Stimulated activated CD4-positive, alpha-beta T cell treated with anti-CD3 and anti-CD28 coated beads, Interleukin-15, amount 100 ng/mL, for 48 hours (primary cell): ENCODE measurements at regions not wholly inside any gene's neighbourhood (a gene's known extent, or its start where the extent isn't known, plus 50 kb on each side); places are given as distances from the start of the nearest gene placed in this dataset.

Experiments used
- DNase-seq, 2 donors: peaks; one replicate each; pipeline ENCODE4 v3.0.0-alpha.2; 2020; ENCODE audit warnings: low read depth in 2 of 2

DNA sequence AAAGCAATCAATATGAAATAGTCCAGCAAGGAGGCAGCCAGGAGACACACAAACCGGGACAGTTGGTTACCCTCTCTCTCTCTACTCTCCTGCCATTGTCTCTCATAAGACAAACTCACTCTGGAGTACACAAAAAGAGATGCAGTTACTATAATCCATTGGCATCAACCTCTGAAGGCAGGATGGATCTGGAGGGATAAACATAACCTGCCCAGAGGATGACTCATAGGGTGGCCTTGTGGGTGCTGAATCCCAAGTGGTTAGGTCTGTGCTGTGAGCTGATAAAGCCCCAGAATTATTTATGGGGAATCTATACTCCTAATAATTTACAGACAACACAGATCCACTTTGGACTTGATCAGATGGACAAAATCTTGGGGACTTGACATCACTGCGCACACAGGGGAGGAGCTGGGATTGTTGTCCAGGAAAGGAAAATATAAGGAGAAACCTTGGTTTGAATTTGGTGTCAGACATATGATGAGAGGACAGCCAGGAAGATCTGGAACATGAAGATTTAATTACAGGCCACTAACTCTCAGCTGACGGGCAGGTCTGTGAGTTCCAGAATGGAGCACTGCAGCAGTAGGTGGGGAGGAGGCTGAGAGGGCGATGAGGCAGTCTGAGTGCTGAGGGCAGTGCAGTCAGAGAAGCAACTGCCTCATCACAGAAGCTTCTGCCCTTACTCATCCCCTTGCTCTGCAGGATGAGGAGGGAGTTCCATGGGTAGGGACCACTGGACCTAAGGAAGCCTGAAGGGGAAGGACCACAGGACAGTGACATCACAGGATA, 113.9 kb upstream of the PRSS58 start:
- DNase-seq: no peak

DNA sequence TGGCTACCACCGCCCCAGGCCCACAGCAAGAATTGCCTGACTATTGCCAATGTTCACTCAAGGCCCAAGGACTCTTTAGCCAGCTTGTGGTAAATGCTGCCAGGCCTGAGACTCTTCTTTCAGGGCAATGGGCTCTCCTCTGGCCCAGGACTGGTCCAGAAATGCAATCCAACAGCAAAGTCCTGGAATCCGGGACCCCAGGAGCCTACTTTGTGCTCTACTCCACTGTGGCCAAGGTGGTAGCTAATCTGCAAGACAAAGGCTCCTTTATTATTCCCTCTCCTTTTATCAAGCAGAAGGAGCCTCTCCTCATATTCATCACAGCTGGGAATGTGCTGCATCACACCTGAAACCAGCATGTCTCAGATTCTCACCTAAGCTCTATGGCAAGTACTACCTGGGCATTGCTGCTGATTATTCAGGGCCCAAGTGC, 107.6 kb upstream of the PRSS58 start:
- no peak for DNase-seq

DNA sequence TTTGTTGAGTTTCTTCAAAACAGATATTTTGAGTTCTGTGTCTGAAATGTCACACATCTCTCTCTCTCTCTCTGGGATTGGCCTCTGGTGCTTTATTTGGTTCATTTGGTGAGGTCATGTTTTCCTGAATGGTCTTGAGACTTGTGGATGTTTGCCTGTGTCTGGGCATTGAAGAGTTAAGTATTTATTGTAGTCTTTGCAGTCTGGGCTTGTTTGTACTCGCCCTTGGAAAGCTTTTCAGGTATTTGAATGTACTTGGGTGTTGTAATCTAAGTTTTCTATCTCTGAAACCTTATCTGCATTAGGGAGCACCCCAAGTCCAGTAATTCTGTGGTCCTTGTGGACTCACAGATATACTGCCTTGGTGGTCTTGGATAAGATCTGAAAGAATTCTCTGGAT, 106.7 kb upstream of the PRSS58 start:
- no peak for DNase-seq

DNA sequence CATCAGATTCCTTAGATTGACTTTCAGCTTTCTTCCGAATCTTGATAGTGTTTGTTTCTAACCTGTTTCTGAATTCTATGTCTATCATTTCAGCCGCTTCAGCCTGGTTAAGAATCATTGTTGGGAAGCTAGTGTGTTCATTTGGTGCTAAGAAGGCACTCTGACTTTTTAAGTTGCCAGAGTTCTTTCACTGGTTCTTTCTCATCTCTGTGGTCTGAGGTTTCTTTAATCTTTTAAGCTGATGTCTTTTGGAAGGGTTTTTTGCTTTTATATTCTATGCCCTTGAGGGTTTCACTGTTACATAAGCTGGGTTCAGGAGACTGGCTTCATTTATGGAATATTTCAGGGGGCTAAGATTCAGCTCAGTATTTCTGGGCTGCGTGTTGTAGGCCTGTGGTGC, 104.5 kb upstream of the PRSS58 start:
- no peak for DNase-seq

DNA sequence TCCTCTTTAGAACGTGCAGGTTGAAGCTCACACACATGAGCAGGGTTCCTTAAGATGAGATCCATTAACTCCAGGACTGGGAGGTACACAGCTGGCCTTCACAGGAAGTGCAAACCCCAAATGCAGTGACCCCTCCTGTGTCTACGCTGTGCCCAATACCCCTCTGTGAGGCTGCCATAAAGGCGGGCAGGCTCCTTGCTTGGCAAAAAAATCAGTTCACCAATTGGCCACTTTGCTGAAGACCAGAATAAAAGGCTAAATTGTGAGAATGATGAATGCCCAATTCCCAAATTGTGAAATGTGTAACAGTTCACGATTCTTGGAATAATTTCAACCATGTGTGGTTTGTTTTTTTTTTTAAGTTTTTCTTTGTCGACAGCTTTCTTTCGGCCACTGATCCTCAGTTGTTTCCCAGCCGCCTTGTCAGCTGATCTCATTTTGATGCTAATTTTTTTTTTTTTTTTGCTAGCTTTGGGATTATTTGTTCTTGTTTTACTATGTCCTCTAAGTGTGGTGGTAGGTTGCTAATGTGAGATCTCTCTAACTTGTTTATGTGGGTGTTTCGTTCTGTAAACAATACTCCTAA, 101.9 kb upstream of the PRSS58 start:
- DNase-seq: no peak

DNA sequence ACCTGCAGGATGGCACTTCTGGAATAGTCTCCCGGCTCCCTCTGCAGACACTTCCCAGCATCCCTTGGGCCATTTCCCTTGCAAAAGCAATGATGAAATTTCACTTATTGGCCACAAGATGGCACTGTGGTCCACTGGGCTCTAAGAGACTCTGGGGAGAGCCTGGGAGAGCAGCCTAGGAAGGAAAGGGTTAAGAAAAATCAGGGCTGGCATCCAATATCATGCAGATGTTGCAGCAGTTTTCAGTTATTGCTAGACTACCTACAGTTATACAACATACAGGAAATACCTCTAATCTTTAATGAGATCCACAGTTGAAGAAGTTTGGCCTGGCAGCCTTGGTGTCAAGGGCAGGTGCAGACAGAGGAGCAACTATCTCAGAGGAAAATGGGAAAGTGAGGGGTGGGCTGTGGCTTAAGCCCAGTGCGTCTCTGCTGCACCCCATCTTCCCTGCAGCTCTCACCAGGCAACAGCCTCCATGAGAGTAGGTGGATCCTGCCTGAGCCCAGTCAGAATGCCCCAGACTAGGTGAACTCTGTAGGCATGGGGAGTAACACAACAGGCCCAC, 100.2 kb upstream of the PRSS58 start:
- no peak for DNase-seq

DNA sequence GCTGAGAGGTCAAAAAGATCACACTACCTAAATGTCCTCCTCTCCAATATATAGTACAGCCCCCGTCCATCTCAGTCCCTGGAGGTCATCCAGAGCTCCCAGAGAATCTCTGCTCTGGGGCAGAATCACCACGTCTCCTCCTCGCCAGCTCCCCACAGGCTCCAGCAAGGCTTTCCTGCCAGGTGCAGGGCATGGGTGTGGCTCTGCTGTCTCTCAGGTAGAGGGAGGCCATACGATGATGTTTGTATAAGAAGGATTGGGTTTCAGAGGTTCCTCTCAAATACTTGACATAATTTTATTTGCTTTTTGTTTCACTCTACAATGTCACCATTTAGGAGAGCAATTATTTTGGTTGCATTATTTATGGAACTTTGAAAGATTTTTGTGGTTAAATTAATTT, 98.3 kb upstream of the PRSS58 start:
- no peak for DNase-seq

DNA sequence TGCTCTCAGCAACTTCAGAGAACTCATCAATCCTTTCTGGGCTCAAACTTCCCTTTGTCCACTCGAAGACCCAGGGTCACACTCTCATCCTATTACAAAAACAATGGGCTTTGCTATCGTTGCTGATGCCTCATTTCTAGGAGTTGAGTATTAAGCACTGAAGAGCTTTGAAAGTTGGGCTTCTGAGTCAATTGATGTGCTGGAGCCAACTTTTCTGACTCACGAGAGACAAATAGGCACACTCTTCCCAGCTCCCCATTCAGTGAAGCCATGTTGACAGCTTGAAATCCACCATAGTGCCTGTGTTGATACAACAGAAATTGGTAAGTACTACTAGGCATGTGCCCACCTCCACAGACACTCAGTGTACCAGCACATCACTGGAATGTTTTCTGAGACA, 97.5 kb upstream of the PRSS58 start:
- no peak for DNase-seq

DNA sequence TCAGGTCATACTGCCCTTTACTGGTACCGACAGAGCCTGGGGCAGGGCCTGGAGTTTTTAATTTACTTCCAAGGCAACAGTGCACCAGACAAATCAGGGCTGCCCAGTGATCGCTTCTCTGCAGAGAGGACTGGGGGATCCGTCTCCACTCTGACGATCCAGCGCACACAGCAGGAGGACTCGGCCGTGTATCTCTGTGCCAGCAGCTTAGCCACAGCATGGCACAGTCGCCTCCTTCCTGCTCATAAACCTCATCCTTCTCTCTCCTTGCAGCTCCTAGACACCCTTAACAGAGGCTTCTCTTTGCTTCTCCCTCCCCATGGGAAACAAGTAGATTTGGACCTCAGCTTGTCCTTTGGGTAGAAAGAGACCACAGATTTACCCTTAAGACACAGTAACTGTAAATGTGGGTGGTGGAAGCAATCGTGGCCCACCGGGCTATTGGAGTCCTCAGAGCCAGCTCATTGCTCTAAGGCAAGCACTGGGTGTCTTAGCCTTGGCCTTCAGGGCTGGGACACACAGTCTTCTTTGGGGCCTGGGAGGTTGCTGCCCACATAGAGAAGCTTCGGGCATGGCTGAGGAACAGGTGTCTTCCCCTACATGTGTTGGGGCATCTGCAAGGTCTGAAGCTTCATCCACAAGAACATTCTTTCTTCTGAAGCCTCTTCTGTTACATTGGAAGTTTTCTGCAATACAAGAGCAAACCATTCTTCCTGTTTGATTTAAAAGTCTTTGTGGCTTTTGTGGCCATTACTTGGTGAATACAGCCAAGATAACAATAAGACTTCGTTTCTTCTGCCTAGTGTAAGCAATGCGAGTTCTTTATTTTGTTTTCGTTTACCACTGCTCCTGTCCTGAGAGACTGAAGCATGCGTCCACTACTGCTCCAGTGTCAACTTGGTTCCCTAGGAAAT, 95.5 kb upstream of the PRSS58 start:
- no peak for DNase-seq

DNA sequence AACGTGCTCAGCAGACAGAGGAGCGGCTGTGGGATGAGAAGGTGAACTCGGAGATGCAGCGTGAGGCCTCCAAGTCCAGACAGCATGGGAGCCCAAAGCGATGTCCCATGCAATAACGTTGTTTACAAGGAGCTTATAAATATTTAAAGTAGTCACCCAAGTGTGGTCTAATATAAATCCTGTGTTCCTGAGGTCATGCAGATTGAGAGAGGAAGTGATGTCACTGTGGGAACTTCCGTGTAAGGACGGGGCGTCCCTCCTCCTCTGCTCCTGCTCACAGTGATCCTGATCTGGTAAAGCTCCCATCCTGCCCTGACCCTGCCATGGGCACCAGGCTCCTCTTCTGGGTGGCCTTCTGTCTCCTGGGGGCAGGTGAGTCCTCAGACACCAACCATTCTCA, 94.7 kb upstream of the PRSS58 start:
- no peak for DNase-seq

DNA sequence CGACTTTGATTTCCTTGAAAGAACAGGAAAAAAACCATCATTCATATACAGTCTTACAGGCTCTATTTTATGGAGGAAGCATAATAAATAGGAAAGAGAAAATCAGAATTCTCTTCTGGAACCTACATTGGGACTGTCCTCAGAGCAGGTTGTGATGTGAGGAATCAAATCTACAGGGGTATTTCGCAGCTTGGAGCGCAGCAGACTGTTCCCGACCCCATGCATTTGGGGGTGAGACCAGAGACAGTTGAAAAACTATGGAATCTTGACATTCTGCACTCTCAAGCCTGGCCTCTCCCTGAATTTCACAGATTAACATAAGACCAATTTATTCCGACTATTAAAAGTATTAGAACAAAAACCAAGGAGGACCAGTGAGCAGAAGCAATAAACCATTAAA, 93.3 kb upstream of the PRSS58 start:
- DNase-seq: no peak

DNA sequence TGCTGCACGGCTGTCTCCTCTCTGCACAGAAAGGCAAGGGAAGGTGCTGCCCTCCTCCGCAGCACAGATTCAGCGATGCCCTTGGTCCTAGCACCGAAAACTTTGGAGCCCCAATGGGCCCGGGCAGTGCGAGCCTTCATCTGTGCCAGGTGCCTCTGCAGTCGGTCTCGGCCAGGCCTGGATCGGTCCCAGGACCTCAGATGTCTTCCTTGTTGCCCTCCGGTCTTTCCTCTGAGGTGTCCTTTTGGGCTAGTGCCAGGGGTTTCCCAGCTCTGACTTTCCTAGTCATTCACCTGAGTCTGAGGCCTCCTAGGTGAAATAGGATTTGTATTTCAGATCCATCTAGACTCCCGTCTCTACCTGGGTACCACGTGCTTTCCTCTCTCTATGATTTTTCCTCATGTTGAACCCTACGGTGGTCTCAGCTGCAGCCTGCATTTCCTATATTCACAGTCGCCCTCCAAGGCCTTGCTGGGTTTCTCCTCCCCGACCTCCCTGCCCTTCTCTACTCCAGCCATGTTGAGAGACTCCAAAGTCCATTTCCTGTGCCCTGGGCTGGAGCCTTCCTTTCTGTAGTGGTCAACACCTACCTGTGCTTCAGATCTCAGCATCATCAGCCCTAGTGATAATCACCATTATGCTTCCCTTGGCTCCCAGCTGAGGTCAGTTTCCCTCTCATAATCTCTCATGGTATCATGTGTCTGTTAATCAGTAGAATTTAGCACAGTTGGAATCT, 92.0 kb upstream of the PRSS58 start:
- no peak for DNase-seq

DNA sequence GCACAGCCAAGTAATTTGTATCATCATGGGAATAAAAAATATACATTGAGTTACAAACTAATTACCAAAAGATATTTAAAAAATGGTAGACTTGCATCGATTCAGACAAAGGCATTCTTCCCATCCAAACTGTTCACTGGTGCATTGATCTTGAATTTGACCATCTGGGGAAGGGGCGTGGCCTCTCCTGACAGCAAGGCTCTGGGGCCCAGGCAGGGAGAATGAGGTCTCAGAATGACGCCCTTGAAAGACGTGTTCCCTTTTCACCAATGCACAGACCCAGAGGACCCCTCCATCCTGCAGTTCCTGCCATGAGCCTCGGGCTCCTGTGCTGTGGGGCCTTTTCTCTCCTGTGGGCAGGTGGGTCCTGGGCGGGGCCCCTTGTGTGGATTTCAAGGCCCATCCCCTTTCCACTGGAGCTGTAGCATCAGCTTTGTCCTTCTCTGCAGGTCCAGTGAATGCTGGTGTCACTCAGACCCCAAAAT, 91.1 kb upstream of the PRSS58 start:
- DNase-seq: no peak

DNA sequence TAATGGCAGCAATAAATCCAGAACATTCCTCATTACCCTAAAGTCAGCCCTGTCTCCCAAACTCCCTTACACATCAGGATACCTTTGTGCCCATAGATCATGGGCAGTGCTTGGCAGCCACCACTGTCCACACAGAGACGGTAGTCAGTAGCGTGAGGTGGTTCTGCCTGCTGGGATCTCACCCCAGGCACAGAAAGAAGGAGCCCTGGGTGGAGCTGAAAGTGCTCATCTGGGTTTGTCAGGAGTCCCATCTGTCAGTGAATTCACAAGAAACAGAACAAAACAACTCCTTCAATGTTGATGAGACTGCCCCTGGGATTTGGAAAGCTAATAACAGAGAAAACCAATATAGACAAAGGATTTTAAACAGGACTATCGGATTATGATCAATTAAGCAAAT, 90.2 kb upstream of the PRSS58 start:
- DNase-seq: no peak

DNA sequence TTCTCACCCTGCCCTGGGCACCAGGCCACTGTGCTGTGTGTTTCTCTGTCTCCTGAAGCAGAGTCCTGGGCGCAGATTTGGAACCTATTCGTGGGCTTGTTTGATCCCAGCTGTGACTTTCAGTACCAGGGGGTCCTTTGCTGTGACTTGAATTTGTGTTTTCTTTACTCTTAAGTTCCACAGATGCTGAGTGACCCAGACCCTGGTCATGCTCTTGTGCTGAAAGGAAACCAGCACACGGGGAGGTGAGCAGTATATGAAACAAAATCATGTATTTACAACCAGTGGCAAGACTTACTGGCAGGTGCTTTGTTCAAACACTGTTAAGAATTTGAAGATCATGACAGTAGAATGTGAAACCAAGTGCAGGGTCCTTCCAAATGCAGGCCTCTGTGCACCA, 89.2 kb upstream of the PRSS58 start:
- no peak for DNase-seq

DNA sequence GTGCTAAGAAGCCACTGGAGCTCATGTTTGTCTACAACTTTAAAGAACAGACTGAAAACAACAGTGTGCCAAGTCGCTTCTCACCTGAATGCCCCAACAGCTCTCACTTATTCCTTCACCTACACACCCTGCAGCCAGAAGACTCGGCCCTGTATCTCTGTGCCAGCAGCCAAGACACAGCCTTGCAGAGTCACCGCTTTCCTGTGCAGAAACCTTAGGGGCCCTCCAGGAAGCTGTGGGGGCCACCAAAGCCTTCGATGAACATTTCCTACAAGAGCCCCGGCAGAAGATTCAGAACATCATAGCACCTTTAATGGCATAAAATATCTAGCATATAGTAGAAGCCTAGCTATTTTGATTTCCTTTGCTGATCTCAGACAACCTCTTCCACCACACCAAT, 88.0 kb upstream of the PRSS58 start:
- no peak for DNase-seq

DNA sequence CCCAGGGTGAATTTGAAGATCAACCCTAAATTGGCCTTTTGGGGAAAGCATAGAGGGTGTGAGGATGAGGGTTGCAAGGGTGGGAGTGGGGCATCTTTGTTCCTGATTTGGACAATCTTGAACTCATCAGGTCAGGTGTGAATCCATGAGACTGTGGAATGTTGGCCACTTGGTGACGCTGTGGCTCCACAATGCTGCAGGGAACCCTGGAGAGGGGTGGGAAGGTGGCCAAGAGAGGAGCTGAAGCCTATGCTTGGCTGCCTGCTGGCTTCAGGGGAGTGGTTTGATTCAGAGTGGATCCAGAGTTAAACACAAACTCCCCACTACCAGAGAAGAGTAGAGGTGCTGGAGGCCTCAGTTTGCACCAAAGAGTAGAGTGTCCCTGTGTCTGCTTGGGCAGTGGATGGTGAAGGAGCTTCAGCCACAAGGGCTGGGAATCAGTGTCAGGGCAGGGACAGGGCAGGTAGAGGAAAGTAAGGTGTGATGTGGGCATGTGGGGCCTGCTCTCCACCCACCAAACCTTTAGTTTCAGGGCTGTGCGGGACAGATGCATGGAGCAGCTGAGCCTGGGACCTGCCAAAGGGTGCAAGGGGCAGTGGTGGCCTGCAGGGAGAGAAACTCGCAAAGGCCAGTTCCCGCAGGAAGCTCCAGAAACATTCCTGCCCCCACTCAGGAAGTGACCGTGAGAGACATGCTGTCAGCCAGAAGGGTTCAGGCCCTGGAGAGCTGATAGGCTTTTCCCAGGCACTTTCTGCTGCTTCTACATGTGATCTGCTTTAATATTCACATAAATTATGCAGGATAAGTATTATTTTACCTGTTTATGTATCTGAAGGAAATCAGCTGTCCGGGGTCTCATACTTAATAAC, 81.0 kb upstream of the PRSS58 start:
- no peak for DNase-seq

DNA sequence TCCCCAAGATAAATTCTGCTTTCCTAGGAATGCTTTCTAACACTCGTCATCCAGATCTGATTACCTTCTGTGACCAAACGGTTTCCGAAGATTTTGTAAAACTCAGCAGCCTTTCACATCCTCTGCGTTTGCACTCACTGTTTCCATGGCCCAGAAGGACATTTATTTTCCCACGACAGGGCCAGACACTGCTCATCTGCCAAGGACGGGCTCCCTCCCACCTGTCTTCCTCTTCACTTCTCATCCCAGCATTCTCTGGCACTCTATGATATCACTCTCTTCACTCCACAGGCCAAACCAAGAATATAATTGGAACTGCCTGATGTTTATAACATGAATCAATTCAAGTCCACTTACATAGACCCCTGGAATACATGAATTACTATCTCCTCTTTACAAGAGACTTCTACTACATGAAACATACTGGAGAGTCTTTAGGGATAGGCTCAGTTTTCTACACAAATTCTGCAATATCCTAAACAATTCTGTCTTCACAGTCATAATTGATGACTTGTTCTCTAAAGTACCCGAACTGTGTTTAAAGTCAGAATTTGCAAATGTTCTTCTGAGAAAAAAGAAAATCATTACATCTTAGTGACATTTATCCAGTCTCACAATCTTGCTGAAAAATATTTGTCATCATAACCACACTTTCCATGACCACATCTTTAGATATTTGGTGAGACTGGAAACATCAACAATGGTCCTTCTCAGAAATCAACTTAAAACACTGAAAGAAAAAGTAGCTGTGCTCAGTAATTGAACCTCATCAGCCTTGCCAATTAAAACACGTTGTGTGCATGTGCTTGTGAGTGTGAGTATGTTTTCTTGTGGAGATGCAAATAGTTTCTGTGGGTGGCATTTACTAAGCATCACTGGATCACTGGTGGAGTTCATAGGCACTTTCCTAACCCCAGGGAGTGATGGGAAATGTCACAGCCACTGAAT, 79.5 kb upstream of the PRSS58 start:
- DNase-seq: no peak

DNA sequence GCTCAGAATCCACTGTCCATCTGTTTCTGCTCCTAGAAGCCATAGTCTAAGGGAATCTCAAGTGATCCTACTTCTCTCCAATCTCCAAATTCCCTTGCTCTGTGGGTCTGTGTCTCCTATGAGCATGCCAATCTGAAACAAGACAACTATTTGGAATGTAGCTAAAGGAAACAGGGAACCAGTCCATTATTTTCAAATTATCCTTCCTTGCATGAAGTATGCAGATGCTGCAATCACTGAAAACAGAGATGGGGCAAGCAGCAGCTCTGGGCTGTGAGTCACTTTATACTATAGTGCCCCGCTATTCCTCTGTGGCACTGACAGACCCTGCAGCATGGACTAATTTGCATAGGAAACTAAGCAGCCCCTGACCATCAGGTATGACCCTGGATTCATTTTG, 76.9 kb upstream of the PRSS58 start:
- DNase-seq: no peak
